ENCODE measurements at regions not wholly inside any gene's neighbourhood (a gene's known extent, or its start where the extent isn't known, plus 50 kb on each side); places are given as distances from the start of the nearest gene placed in this dataset.

DNA sequence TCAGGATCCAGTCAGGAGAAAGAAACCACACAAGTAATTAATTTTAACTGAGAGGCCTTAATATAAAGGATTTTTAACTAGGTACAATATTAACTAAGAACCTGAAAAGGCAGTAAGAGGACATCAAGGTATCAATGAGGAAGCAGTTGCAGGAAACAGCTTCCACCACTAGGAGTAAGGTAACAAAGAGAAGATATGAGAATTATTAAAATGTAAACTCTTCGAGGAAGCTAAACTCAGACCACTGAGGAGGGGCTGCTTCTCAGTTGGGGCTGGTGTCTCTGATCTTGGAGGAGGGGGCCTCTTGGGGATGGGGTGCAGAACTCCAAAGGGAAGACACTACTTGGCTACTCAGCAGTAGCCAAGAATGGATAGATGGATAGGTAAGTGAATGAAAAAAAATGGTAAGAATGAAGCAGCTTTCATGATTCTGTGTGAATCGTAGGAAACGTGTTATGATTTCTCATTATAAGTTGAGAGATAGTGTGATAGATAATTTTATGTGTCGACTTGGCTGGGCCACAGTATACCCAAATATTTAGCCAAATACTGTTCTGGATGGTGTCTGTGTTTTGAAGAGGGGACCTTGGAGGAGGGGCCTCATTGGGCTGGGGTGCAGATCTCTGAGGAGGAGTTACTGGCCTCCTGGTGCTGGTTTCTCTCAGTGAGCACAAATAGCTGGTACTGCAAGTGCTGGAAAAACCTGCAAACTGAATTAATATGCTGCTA is 547.7 kb upstream of the LRRTM1 start:
- Histone ChIP-seq H3K4me3 (ENCODE audit: low read length) (no peak overlapping the region), H3K27me3 (ENCODE audit: control insufficient read depth, insufficient read depth, low read length) (no peaks in the 10 kb centered on the region), H3K27ac (ENCODE audit: low read length) (no peak overlapping the region), H3K9me3 (replicated peaks; ENCODE audit: control insufficient read depth, low read depth, low read length) (no peaks in the 10 kb centered on the region), H3K4me1 (ENCODE audit: control insufficient read depth, insufficient read depth, low read length) (no peaks in the 10 kb centered on the region), H3K36me3 (ENCODE audit: control insufficient read depth, insufficient read depth, low read length) (no peaks in the 10 kb centered on the region)
- no peak for DNase-seq
- WGBS (ENCODE audit: insufficient coverage): 71% methylated on average over 1 of the region's 4 CpGs

DNA sequence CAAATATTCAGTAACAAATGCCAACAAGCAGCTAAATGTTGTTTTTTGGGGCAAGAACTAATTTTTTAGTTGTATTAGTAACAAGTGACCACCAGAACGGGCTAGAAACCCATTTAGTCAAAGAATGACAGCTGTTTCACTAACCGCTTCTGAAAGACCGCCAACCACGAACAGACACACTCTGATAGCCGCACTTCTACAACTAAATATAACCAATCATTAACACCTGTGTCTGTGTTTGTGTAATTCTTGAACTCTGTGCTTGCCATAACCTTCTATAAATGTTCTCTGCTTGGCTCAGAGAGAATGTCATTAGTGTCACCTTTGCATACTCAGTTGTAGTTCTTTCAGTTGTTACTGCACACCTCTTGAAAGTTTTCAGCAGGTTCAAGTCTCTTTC is 526.3 kb upstream of the LRRTM1 start:
- H3K4me1 ChIP-seq (ENCODE audit: control insufficient read depth, insufficient read depth, low read length): no peaks in the 10 kb centered on the region
- no peaks in the 10 kb centered on the region for H3K36me3 ChIP-seq (ENCODE audit: control insufficient read depth, insufficient read depth, low read length)
- no peaks in the 10 kb centered on the region for H3K9me3 ChIP-seq (replicated peaks; ENCODE audit: control insufficient read depth, low read depth, low read length)
- no peak for DNase-seq
- H3K27me3 ChIP-seq (ENCODE audit: control insufficient read depth, insufficient read depth, low read length): no peaks in the 10 kb centered on the region
- no CpG with 5 or more reads among the region's 5 CpGs for WGBS (ENCODE audit: insufficient coverage)
- no peak overlapping the region for H3K4me3 ChIP-seq (ENCODE audit: low read length)
- no peak overlapping the region for H3K27ac ChIP-seq (ENCODE audit: low read length)

DNA sequence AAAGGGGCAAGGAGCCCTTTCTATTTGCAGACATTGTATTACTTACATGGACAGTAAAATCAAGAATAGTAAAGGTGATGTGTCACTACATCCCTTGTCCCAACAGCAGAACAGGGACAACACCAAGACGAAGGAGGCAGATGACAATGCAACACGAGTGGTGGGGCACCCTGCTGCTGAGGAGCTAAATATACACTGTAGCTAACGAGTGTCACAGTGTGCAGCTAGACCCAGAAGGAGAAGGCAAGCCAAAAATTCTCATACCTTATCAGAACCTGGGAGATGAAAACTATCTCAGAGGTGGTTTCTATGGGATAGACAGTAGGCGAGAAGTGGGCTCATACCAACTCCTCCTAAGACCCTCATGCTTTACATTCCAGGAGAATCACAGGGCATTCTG is 518.4 kb upstream of the LRRTM1 start:
- no peaks in the 10 kb centered on the region for H3K27me3 ChIP-seq (ENCODE audit: control insufficient read depth, insufficient read depth, low read length)
- H3K27ac ChIP-seq (ENCODE audit: low read length): no peak overlapping the region
- H3K9me3 ChIP-seq (replicated peaks; ENCODE audit: control insufficient read depth, low read depth, low read length): peaks cover 2% of the 10 kb centered on the region
- no peak for DNase-seq
- no peaks in the 10 kb centered on the region for H3K4me1 ChIP-seq (ENCODE audit: control insufficient read depth, insufficient read depth, low read length)
- no peaks in the 10 kb centered on the region for H3K36me3 ChIP-seq (ENCODE audit: control insufficient read depth, insufficient read depth, low read length)
- H3K4me3 ChIP-seq (ENCODE audit: low read length): no peak overlapping the region
- WGBS (ENCODE audit: insufficient coverage): no CpG with 5 or more reads among the region's 4 CpGs

DNA sequence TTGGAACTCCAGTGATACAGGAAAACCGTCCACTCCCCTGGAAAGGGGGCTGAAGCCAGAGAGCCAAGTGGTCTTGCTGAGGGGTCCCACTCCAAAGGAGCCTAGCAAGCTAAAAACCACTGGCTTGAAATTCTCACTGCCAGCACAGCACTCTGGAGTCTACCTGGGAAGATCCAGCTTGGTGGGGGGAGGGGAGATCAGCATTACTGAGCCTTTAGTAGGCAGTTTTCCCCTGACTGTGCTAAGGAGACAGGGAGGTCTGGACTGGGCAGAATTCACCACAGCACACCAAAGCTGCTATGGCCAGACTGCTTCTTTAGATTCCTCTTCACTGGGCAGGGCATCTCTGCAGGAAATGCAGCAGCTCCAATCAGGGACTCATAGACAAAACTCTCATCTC is 510.7 kb upstream of the LRRTM1 start:
- no CpG with 5 or more reads among the region's 1 CpG for WGBS (ENCODE audit: insufficient coverage)
- no peaks in the 10 kb centered on the region for H3K36me3 ChIP-seq (ENCODE audit: control insufficient read depth, insufficient read depth, low read length)
- no peaks in the 10 kb centered on the region for H3K4me1 ChIP-seq (ENCODE audit: control insufficient read depth, insufficient read depth, low read length)
- no peak for DNase-seq
- no peak overlapping the region for H3K4me3 ChIP-seq (ENCODE audit: low read length)
- no peak overlapping the region for H3K27ac ChIP-seq (ENCODE audit: low read length)
- H3K9me3 ChIP-seq (replicated peaks; ENCODE audit: control insufficient read depth, low read depth, low read length): peaks cover 14% of the 10 kb centered on the region
- H3K27me3 ChIP-seq (ENCODE audit: control insufficient read depth, insufficient read depth, low read length): no peaks in the 10 kb centered on the region

DNA sequence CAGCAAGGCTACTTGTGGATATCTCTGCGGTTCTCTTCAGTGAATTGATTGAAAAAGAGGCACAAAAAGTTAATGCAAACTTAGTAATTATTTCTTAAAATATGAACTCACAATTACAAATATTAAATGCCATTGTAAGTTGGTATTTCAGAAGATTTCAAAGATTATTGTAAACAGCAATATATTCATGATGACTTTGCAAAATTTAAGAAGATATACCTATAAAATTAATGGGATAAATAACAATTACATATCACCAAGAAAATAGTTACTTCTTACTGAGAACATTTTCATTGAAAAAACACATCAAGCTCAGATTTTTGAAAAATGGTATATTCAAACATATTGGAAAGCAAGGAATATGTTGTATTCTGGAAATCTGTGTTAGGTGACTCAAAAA is 482.0 kb upstream of the LRRTM1 start:
- no peak overlapping the region for H3K4me3 ChIP-seq (ENCODE audit: low read length)
- no peaks in the 10 kb centered on the region for H3K27me3 ChIP-seq (ENCODE audit: control insufficient read depth, insufficient read depth, low read length)
- DNase-seq: no peak
- no peaks in the 10 kb centered on the region for H3K4me1 ChIP-seq (ENCODE audit: control insufficient read depth, insufficient read depth, low read length)
- no peak overlapping the region for H3K27ac ChIP-seq (ENCODE audit: low read length)
- no peaks in the 10 kb centered on the region for H3K36me3 ChIP-seq (ENCODE audit: control insufficient read depth, insufficient read depth, low read length)
- H3K9me3 ChIP-seq (replicated peaks; ENCODE audit: control insufficient read depth, low read depth, low read length): no peaks in the 10 kb centered on the region
- no CpG with 5 or more reads among the region's 1 CpG for WGBS (ENCODE audit: insufficient coverage)

DNA sequence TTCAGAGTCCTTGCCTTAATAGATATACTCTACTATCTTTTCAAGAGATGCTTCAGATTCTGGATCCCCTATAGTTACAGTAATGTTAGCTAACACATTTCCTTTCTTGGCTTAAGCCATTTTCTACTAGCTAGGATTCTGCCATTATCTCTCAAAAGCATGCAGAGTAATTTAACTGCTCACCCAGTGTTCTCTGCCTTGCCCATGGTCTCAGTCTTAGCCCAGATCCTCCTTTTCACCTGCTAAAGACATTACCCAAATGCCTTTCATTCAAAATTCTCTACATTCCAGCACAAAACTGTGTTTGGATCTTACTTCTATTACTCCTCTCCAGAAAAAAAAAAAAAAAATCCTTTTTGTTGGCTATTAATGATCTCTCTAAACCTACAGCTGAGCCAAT is 474.2 kb upstream of the LRRTM1 start:
- Histone ChIP-seq H3K9me3 (replicated peaks; ENCODE audit: control insufficient read depth, low read depth, low read length) (no peaks in the 10 kb centered on the region), H3K4me1 (ENCODE audit: control insufficient read depth, insufficient read depth, low read length) (no peaks in the 10 kb centered on the region), H3K27ac (ENCODE audit: low read length) (no peak overlapping the region), H3K36me3 (ENCODE audit: control insufficient read depth, insufficient read depth, low read length) (no peaks in the 10 kb centered on the region), H3K4me3 (ENCODE audit: low read length) (no peak overlapping the region), H3K27me3 (ENCODE audit: control insufficient read depth, insufficient read depth, low read length) (no peaks in the 10 kb centered on the region)
- peak; percentile 6 for DNase-seq

DNA sequence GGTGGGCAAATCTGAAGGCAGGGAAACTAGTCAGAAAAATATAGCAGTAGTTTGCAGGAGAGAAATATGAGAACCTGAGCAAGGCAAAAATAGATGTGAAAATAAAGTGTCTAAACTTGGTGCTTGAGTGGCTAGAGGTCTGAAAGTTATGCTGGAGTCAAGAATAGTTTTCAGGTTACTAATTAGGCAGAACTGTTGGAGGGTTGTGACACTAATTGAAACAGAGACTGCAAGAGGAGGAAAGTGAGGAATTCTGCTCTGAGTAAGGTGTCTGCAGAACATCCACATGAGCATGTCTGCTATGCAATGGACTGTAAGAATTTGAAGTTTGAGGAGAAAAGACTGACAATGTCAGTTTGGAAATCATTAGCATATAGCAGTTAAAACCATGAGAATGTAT is 444.0 kb upstream of the LRRTM1 start:
- H3K4me3 ChIP-seq (ENCODE audit: low read length): no peak overlapping the region
- H3K27me3 ChIP-seq (ENCODE audit: control insufficient read depth, insufficient read depth, low read length): no peaks in the 10 kb centered on the region
- H3K9me3 ChIP-seq (replicated peaks; ENCODE audit: control insufficient read depth, low read depth, low read length): no peaks in the 10 kb centered on the region
- no peaks in the 10 kb centered on the region for H3K4me1 ChIP-seq (ENCODE audit: control insufficient read depth, insufficient read depth, low read length)
- no peak overlapping the region for H3K27ac ChIP-seq (ENCODE audit: low read length)
- H3K36me3 ChIP-seq (ENCODE audit: control insufficient read depth, insufficient read depth, low read length): no peaks in the 10 kb centered on the region
- no peak for DNase-seq

DNA sequence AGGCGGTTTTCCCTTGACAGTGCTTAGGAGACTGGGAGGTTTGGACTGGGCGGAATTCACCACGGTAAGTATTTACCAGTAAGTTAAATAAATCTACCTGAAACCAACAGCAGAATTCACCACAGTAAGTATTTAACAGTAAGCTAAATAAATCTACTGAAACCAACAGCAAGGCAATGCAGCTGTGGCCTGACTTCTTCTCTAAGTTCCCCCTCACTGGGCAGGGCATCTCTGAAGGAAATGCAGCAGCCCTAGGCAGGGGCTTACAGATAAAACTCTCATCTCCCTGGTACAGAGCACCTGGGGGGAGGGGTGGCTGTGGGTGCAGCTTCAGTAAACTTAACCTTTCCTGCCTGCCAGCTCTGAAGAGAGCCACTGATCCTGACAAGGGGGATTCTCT is 432.5 kb upstream of the LRRTM1 start:
- DNase-seq: no peak
- WGBS (ENCODE audit: insufficient coverage): no CpG with 5 or more reads among the region's 3 CpGs
- Histone ChIP-seq H3K27ac (ENCODE audit: low read length) (no peak overlapping the region), H3K27me3 (ENCODE audit: control insufficient read depth, insufficient read depth, low read length) (no peaks in the 10 kb centered on the region), H3K4me1 (ENCODE audit: control insufficient read depth, insufficient read depth, low read length) (no peaks in the 10 kb centered on the region), H3K4me3 (ENCODE audit: low read length) (no peak overlapping the region), H3K9me3 (replicated peaks; ENCODE audit: control insufficient read depth, low read depth, low read length) (peaks cover 6% of the 10 kb centered on the region), H3K36me3 (ENCODE audit: control insufficient read depth, insufficient read depth, low read length) (no peaks in the 10 kb centered on the region)

DNA sequence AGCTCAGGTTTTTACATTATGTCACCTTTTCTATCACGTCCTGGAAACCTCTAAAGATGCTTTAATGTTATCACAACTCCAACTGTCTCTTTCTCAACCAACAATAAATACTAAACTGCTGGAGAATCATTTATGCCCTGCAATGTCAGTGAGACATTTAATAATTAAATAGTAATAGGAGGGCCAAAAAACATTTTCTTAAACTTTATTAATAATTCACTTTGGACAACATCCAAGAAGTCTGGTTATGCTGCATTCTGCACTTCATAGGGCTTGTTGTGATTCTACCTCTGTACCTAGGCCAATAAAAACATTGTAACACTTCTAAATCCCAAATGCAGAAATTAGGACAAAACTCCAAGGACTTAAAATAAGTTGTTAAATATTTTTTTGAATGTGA is 420.4 kb upstream of the LRRTM1 start:
- H3K9me3 ChIP-seq (replicated peaks; ENCODE audit: control insufficient read depth, low read depth, low read length): no peaks in the 10 kb centered on the region
- no CpG with 5 or more reads among the region's 1 CpG for WGBS (ENCODE audit: insufficient coverage)
- H3K27me3 ChIP-seq (ENCODE audit: control insufficient read depth, insufficient read depth, low read length): no peaks in the 10 kb centered on the region
- no peaks in the 10 kb centered on the region for H3K36me3 ChIP-seq (ENCODE audit: control insufficient read depth, insufficient read depth, low read length)
- no peak overlapping the region for H3K4me3 ChIP-seq (ENCODE audit: low read length)
- no peak overlapping the region for H3K27ac ChIP-seq (ENCODE audit: low read length)
- DNase-seq: no peak
- H3K4me1 ChIP-seq (ENCODE audit: control insufficient read depth, insufficient read depth, low read length): no peaks in the 10 kb centered on the region

DNA sequence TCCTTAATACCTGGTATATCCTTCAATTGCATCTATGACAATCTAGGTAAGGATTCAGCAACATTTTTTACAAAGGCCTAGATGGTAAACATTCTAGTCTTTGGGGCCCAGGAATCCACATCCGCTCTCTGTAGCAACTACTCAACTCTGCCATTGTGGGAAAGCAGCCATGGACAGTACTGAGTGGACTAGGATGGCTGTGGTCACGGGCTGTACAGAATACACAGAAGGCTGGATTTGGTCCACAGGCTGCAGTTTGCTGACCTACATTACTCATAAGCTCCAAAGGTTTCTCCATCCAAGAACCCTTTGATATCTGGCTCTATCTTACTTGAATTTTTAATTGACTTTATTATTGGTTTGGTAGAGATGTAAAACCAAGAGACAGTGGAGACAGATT is 418.3 kb upstream of the LRRTM1 start:
- Histone ChIP-seq H3K4me3 (ENCODE audit: low read length) (no peak overlapping the region), H3K9me3 (replicated peaks; ENCODE audit: control insufficient read depth, low read depth, low read length) (no peaks in the 10 kb centered on the region), H3K36me3 (ENCODE audit: control insufficient read depth, insufficient read depth, low read length) (no peaks in the 10 kb centered on the region), H3K4me1 (ENCODE audit: control insufficient read depth, insufficient read depth, low read length) (no peaks in the 10 kb centered on the region), H3K27me3 (ENCODE audit: control insufficient read depth, insufficient read depth, low read length) (no peaks in the 10 kb centered on the region), H3K27ac (ENCODE audit: low read length) (no peak overlapping the region)
- WGBS (ENCODE audit: insufficient coverage): no CpG with 5 or more reads among the region's 2 CpGs
- DNase-seq: no peak

DNA sequence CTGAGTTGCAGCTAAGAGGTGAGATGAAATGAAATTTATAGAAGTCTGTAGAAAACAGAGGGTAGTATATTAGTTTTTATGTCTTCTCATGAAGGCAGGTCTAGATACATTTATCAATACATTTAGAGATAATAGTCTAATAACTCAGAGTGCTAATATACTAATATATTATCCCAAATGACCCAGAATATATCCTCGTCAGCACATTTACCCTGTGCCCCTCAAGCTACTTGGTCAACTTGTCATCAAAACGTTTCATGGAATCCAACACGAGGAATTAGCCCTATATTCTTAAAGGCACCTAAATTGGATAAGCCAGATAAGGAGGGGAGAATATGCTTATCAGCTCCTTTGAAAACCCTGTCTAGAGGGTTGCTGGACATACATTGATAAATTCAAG is 415.1 kb upstream of the LRRTM1 start:
- no peak overlapping the region for H3K4me3 ChIP-seq (ENCODE audit: low read length)
- no peaks in the 10 kb centered on the region for H3K9me3 ChIP-seq (replicated peaks; ENCODE audit: control insufficient read depth, low read depth, low read length)
- H3K27ac ChIP-seq (ENCODE audit: low read length): no peak overlapping the region
- H3K36me3 ChIP-seq (ENCODE audit: control insufficient read depth, insufficient read depth, low read length): no peaks in the 10 kb centered on the region
- no CpG with 5 or more reads among the region's 3 CpGs for WGBS (ENCODE audit: insufficient coverage)
- no peaks in the 10 kb centered on the region for H3K4me1 ChIP-seq (ENCODE audit: control insufficient read depth, insufficient read depth, low read length)
- H3K27me3 ChIP-seq (ENCODE audit: control insufficient read depth, insufficient read depth, low read length): no peaks in the 10 kb centered on the region
- no peak for DNase-seq
